GM19468 (cell line): ENCODE measurements at regions not wholly inside any gene's neighbourhood (a gene's known extent, or its start where the extent isn't known, plus 50 kb on each side); places are given as distances from the start of the nearest gene placed in this dataset.
"Not testable (repeated sequence)": the region's sequence is repeated elsewhere in the genome, so short reads cannot be mapped to it uniquely, and the experiment has no call there.

Experiments
- ATAC-seq: cut with Tn5 transposase; IDR thresholded peaks from one replicate; pipeline ENCODE4 v1.9.1; 2021; ENCODE audit warnings: mild to moderate bottlenecking, moderate library complexity, moderate number of reproducible peaks; ENCODE audit not compliant: unreplicated experiment; ENCODE audit errors: extremely low read depth

- ATAC-seq: no peak
These were observed 77.6 kb downstream of the SETD4 start for GRCh38 chr21:35982717-35983116.

GRCh38 chr21:35981514-35982070 lies 78.7 kb downstream of the SETD4 start:
- ATAC-seq: no peak

GRCh38 chr21:35980821-35981220 lies 79.5 kb downstream of the SETD4 start:
- no peak for ATAC-seq

- not testable (repeated sequence) for ATAC-seq
These were observed 82.5 kb downstream of the SETD4 start for GRCh38 chr21:35977860-35978259.

- ATAC-seq: no peak
These were observed 83.4 kb downstream of the SETD4 start for GRCh38 chr21:35976929-35977328.

- ATAC-seq: no peak
These were observed 83.8 kb downstream of the SETD4 start for GRCh38 chr21:35976481-35976880.

- no peak for ATAC-seq
These were observed 85.6 kb downstream of the SETD4 start for GRCh38 chr21:35974775-35975174.

GRCh38 chr21:35971824-35972223 lies 88.5 kb downstream of the SETD4 start:
- ATAC-seq: no peak

- no peak for ATAC-seq
These were observed 91.0 kb downstream of the SETD4 start for GRCh38 chr21:35969281-35969680.

- no peak for ATAC-seq
These were observed 91.8 kb downstream of the SETD4 start for GRCh38 chr21:35968564-35968963.

GRCh38 chr21:35965699-35966098 lies 94.6 kb downstream of the SETD4 start:
- ATAC-seq: no peak

- ATAC-seq: no peak
These were observed 96.3 kb downstream of the SETD4 start for GRCh38 chr21:35963920-35964451.

- ATAC-seq: no peak
These were observed 97.4 kb downstream of the SETD4 start for GRCh38 chr21:35962917-35963316.

GRCh38 chr21:35954066-35954465 lies 106.3 kb downstream of the SETD4 start:
- ATAC-seq: no peak

GRCh38 chr21:35953597-35953996 lies 106.7 kb downstream of the SETD4 start:
- no peak for ATAC-seq

GRCh38 chr21:35952651-35953340 lies 107.5 kb downstream of the SETD4 start:
- ATAC-seq: no peak

GRCh38 chr21:35948982-35949381 lies 111.3 kb downstream of the SETD4 start:
- ATAC-seq: no peak

GRCh38 chr21:35945089-35945671 lies 115.1 kb downstream of the SETD4 start:
- no peak for ATAC-seq

- ATAC-seq: no peak
These were observed 116.6 kb downstream of the SETD4 start for GRCh38 chr21:35943752-35944151.

GRCh38 chr21:35942211-35943144 lies 117.8 kb downstream of the SETD4 start:
- no peak for ATAC-seq
